CMK (cell line): ENCODE measurements at regions not wholly inside any gene's neighbourhood (a gene's known extent, or its start where the extent isn't known, plus 50 kb on each side); places are given as distances from the start of the nearest gene placed in this dataset.
A peak's percentile ranks its signal among the peaks of the same experiment; 100 is the strongest.

ENCODE experiments used
- DNase-seq: peaks from one replicate; pipeline ENCODE4 v3.0.0-alpha.2; 2010; ENCODE audit warnings: low read depth

DNA sequence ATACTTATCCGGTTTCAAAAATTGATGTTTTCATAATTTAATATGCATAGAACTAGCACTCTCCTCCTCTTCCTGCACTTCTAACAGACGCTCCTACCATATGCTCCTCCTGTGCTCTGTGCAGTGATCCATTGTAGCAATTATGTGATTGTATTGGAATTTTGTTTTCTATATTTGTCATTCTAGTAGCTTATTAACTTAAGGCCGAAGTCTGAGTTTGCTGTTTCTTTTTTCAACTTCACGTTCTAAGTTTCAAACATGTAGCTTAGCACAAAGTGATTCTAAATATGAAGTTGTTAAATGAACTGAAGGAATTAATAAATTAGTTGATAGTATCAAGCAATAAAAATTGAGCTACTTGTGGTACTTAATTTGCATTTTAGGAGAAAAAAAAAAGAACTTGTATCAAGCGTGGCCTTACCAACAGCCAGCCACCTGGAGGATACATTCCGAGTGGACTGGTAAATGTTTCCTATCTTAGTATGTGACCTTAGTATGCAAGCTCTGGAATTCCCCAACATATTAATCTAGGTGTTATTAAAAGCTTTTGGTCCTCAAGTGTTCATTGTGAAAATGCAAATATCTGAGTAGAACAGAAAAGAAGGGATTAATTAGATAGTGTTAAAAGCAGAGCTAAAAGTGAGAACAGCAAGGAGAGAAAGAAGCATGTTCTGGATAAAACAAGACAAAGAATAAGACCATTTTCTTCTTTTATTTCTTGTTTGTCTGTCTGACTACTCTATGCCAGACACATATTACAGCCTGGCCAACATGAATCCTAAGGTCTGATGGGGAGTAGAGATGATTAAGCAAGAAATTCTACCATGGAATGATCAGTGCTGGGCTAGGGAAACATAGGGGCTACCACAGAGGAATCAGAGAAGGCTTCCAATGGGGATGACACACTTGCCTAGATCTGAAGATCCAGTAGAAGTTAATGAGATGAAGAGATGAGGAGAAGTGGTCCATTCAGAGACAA lies 290.4 kb upstream of the MON1B start:
- DNase-seq: no peak

DNA sequence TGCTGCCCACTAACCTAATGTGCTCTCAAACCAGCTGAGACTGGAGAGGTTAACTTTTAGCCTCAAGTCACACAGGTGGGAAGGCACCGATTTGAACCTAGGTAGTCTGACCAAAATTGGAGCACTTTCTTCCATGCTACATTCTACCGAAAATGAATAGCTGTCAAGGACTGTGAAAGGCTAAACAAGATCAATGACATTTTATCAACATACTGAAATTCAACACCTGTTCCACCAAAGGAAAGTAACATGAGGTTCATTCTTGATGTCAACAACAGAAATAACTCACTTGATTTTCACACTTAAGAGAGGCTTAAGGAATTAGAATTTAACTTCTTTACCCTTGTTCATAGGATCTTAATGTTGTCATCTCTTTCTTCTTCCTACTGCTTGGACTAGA lies 284.4 kb upstream of the MON1B start:
- DNase-seq: no peak

DNA sequence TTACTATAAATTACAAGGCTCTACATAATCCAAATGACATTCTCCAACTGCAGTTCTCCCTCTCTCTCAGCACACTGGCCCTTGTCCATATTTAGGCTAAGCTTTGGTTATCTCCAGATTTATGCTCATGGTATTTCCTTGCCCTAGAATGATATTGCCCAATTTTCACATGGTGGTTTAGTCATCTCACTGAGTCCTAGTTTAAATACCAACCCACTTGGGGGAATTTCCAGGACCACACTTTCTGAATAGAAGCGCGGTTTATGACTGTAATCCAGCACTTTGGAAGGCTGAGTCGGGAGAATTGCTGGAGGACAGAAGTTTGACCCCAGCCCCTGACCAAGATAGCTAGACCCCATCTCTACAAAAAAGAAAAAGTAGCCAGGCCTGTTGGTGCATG lies 280.1 kb upstream of the MON1B start:
- DNase-seq: no peak

DNA sequence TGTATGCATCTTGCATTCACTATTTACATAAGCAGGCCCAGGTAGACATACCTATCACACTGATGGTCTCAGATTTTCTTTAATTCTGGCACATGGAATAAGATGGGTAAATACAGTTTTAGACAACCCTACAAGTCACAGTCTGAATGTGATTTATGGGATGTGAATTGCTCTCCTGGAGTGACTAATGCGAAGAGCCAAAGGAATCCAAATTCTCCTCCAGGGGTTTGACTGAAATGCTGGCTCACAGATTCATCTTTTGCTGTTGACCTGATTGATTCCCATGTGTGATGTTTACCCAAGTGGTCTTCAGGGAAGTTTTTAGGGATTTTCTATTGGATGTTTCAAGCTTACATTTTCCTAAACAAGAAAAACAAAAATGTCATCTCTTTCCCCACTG lies 277.9 kb upstream of the MON1B start:
- no peak for DNase-seq

DNA sequence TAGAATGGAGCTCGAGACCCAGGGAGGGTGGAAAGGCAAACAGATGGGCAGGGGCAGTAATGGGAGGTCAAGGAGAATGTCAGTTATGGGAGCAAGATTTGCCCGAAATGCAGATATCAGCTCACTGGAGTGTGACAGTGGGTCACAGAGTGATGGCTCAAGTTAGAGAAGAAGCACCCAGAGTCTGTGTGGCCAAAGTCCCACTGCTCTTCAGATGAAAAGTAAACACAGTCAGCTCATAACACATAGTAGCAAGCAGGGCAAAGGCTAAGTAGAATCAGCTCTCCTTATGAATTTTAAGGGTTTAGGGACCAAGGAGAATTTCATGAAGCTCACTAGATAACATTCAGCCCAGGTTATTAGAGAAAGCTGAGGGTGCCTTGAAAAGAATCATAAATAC lies 264.9 kb upstream of the MON1B start:
- DNase-seq: no peak

DNA sequence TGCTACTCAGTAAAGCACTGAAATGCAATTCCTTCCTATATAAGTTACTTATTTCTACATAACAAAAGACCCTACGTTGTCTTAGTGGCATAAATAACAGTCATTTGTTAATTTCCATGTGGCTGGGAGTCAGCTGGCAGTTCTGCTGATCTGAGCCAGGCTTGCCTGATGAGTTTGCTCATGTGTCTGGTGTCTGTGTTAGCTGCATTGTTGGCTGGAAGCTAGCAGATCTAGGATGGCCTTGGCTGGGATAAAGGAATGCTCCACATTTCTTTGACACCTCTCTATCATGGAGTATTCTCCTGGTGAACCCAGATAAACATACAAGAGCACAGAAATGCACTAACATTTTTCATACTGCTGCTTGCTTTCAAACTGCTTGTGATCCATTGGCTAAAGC lies 264.4 kb upstream of the MON1B start:
- DNase-seq: no peak

DNA sequence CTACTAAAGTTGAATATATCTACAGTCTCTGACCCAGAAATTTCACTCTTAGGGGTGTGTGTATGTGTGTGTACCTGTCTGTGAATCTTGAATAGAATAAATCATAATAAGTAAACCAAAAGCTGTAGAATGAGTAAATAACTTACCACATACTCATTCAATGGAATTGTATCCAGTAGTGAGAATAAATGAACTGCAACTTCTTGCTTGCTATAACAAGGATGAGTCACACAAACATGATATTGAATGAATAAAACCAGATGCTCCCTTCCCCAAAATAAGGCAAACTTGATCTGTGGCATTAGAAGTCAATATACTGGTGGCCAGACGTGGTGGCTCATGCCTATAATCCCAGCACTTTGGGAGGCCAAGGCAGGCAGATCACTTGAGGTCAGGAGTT lies 259.8 kb upstream of the MON1B start:
- DNase-seq: no peak

DNA sequence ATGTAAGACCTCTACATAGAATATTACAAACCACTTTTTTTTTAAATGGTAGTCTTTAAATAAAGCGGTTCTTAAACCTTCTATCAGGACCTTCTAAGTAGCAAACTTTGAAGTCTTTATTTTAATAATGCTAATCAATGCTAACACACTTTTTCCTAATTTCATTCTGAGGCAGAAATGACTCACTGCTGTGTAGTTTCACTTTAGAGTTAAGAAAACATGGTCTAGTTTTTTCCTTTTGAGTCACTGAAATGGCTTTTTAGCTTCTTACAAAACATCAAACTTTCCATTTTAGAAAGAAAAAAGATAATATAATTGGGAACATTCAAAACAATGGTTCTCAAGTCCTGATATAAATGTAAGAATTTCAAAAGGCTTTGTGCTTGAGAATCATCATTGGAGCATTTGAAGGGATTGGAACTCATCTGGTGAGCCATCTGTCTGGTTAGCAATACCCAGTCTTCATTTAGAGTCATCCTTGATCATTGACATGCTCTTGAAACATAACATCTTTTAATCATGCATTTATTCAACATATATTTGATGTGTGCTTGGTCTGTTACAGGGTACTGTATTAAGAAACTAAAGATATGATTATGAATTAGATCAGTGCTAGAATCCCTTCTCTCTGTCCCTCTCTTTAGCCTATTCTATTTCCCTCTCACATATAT lies 258.3 kb upstream of the MON1B start:
- DNase-seq: no peak

DNA sequence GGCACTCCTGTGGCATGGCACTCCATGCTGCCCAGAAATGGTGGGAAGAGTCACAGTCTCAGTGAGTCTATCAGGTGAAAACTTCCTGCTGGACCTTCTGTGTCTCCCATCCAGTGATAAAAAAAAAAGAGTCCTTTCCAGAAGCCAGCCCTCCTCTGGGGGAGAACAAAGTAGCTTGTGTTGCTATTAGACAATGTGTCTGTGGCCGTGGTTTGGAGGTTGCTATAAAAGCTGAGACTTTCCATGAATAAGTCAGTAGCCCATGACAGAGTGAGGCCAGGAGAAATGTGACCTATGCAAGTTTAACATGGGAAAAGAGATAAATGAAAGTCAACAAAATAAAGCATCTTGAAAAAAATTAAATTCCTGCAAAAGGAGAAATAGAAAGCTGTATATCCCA lies 250.7 kb upstream of the MON1B start:
- no peak for DNase-seq

DNA sequence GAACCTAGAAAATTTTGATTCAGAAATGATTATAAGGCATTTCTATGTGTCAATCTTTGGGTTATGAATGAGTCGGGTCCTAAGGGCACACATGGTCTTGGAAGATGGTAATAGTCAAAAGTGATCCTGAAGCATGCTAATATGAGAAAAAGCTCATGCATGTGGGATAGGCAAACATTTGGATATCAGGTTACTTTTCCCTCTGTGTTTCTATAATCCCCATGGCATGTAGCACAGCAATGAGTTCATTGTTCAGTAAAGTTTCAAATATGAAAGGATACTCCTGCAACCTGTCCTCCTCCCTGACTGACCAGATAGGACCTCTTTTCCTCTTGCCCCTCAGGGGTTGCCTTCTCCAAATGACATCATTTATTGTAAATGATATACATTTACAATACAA lies 249.9 kb upstream of the MON1B start:
- DNase-seq: no peak

DNA sequence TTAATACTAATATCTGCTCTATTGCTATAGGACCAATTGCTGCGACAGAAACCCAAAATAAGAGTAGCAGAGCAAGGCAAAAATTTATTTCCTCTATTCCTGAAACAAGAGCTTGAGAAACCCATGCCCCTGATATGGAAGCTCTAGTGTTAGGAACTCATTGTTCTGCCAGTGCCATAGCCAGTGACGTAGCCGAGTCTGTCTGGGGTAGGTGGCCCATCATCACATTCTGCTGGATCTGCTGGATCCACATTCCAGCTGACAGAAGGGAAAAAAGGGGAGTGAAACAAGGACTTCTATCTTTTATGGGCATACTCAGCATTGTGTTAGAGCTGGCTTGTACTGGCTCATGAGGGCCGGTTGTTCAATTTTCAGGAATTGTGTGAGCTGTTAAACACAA lies 248.9 kb upstream of the MON1B start:
- no peak for DNase-seq

DNA sequence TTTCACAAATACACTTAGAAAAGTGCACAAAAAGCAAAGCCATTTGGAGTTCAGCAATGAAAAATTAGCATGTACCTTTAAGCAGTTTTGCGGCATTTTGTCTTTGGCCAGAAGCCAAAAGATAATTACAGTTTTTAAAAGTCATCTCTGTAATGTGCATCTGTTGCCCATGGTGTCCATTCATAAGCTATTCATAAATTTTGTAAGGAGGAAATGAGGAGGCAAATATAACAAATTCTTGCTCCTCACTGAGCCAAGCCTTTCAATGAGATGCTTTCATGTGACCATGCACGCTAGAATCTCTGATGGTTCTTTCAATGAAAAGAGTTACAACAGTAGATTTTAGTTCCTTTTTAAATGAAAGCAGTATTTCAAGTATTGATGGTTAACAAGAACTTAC lies 247.1 kb upstream of the MON1B start:
- DNase-seq: no peak

DNA sequence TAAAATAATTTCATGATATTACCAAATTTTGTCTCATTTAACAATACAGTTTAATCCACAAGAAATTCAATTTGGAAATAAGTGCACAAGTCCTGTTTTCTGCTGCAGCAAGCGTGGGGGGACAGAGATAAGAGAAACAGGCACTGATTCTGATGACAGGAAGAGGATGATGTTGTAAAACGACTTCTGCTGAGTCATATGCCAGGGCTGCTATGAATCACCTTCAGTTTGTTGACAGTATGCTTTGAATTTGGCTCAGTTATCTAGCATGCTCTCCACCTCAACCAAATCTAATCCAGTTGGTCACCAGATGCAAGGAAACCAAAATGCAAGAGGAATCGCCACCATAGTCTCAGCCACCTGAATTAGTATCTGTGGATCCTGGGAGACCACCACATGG lies 244.1 kb upstream of the MON1B start:
- peak; percentile 7 for DNase-seq

DNA sequence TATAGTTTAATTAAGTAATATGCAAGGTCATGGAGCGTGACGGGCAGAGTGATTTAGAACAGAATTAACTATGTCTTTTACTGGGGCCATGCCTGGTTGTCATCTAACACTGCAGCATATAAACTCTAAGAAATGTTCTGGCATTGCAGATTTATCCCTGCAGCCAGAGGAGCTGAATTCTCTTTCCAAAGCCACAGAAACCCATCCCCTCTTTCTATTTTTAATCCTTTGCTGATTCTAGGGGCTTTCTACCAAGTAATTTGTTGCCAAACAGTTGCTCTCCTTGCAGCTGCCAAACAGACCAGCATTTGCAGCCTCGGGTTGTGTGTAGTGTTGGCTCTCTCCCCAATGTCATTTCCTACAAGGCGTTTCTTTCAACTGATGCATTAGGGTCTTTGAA lies 243.2 kb upstream of the MON1B start:
- DNase-seq: no peak

DNA sequence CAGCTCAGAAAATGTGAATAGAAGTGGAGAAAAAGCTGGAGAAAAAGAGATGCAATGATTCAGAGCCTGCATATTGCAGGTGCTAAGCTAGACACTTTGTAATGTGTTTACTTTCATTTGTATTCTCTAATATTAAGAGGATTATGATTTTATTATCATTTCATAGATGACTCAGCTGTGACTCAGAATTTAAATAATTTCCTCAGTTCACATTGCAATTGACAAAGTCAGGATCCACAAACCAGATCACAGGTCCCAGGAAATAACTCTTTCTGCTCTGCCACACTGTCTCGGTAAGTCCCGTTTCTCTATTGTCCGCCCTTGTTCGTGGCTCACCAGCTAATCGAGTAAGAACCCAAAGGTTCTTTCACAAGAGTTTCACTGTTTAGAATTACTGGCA lies 235.4 kb upstream of the MON1B start:
- DNase-seq: no peak

DNA sequence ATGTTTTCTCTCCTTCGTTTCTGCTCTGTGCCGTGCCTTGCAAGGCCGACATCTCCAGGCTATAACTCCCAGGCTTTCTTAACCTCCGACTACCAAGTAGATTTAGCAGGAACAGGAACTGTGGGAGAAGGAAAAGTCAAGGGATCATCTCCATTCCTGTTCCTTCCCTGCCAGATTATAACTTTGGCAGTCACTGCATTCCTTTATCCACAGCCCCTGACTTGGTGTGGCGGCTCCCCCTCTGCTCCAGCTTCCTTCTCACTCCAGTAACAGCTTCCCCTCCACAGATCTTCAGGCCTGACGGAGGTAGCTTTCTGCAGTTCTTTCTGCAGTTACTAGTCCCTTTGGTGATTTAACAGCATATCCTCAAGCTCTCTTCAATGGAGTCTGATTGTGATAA lies 234.6 kb upstream of the MON1B start:
- no peak for DNase-seq

DNA sequence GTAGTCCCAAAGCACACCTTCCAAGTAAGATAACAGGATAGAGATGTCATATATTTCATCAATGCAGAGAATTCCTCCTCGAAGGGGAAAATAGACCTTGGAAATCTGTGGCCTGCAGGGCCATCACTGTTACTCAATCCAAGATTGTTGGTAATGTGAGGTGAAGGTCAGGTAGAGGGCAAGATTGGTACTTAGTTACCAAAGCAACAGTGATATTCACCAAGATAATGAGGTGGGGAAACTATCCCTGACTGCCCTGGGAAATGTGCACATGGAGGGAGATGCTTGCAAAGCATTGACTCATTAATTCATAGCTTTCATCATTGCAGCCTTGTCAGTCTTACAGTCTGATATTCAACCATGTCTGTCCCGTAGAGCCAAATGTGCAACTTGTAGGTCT lies 234.1 kb upstream of the MON1B start:
- DNase-seq: no peak

DNA sequence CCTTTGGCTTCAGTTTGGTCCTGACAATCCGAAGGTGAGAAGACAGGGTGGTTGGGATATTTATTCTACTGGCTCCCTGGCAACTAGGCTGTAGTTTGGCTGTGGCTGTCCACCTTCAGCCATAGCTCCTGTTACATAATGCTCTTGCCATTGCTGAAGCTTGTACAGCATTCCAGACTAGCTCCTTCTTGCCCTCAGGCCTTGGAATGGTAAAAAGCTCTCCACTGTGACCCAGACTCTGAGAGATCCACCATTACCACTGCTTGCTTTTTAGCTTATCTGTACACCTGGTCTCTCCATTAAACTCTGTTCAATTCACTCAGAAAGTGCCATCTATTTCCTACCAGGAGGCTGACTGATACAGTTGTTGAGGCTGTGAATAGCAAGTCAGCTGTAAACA lies 231.8 kb upstream of the MON1B start:
- no peak for DNase-seq

DNA sequence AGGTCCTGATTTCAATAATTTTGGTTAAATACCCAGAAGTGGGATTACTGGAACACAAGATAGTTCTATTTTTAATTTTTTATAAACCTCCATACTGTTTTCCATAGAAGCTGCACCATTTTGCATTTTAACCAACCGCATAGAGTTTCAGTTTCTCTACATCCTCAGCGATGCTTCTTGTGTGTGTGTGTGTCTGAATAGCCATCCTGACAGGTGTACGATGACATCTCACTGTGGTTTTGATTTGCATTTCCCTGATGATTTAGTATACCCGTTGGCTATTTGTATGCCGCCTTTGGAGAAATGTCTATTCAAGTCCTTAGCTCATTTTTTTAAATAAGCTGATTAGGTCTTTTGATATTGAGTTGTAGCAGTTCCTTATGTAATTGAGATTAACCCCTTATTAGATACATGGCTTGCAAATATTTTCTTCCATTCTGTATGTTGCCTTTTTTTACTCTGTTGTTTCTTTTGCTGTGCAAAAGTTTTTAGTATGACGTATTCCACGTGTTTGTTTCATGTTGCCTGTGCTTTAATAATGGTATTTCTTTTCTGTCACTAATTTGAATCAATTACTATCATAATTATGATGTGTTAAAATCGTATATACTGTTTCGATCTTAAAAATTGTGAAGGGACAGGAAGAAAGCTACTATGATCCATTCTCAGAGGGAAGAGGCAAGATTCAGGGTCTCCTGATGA lies 227.2 kb upstream of the MON1B start:
- DNase-seq: no peak

DNA sequence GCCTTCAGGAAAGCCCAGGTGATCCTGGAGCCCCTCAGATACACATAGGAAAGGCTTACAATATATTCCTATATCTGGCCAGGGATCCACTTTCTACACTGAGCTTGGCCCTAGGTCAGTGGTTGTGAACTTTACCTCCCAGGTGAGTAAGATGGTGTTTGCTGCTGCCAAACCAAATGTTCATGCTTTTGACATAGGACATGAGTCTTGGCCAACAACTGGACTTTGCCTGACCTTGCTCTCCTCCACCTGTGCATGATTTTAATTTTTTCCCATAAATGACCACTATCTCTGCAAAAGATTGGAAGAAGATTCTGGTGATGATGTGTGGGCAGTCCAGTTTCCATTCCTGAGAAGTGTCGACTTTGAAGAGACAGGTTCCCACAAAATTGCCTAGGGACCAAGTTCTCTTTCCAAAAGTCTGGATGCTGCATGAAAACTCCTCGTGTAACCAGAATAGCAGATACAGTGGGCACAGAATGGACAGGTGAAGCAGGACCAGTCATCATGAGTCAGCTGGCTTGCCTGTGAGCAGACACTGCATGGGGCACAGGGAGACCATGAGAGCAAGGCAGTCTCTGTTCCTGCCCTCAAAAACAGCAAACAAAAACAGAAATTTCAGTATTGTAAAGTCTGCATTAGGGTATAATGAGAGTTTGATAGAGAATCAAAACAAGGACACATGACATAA lies 226.4 kb upstream of the MON1B start:
- DNase-seq: no peak

DNA sequence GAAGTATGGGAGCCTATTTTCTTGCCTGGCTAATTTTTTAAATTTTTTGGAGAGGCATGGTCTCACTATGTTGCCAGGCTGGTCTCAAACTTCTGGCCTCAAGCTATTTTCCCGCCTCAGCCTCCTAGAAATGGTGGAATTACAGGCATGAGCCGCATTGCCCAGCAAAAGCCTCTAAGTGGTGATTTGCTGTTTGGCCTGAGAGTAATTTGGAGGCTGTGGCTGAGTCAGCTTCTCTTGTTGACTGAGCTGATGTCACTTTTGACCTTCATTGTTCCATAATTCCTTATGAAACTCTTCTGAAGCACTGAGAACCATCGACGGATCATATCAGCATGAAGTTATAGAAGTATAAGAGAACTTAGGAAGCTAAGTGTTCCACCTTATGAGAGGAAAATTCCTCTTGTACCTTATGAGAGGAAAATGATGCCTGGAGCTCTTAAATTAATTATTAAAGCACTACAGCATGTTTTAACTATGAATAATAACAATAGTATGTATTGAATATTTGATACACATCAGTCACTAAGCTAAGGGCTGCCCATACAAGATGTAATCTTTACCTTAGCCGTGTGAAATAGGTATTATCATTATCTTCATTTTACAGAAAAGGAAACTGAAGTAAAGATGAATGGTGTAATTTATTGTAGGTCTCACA lies 220.8 kb upstream of the MON1B start:
- no peak for DNase-seq

DNA sequence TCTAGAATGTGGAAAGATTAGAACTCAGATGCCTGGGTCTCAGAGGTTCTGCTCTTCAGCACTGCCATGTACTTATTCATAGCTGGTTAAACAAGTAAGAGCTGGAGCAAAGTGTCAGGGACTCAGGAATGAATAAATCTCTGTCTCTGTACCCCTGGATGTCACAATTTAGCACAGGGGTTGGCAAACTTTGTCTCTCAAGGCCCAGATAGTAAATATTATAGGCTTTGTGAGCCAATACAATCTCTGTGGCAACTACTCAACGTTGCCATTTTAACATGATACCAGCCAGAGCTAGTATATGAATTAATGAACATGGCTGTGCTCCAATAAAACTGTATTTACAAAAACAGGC lies 220.3 kb upstream of the MON1B start:
- DNase-seq: no peak
